Fibroblast of skin of right biceps (primary cell): ENCODE measurements at regions not wholly inside any gene's neighbourhood (a gene's known extent, or its start where the extent isn't known, plus 50 kb on each side); places are given as distances from the start of the nearest gene placed in this dataset.

Experiments
- DNase-seq: peaks from one replicate; pipeline ENCODE4 v3.0.0-alpha.2; 2013

- DNase-seq = no peak
Observed at GRCh38 chr3:79843180-79843579, 75.4 kb upstream of the ROBO1 start.

GRCh38 chr3:79835701-79836100 is 67.9 kb upstream of the ROBO1 start:
- DNase-seq = no peak

GRCh38 chr3:79824166-79824565 is 56.4 kb upstream of the ROBO1 start:
- DNase-seq = no peak

- DNase-seq = no peak
Observed at GRCh38 chr3:79822076-79822475, 54.3 kb upstream of the ROBO1 start.

- DNase-seq = no peak
Observed at GRCh38 chr3:79820089-79820488, 52.3 kb upstream of the ROBO1 start.

GRCh38 chr3:79818015-79818414 is 50.2 kb upstream of the ROBO1 start:
- DNase-seq = no peak
